Effector memory CD4-positive, alpha-beta T cell (primary cell): ENCODE measurements at regions not wholly inside any gene's neighbourhood (a gene's known extent, or its start where the extent isn't known, plus 50 kb on each side); places are given as distances from the start of the nearest gene placed in this dataset.
"Not testable (repeated sequence)": the region's sequence is repeated elsewhere in the genome, so short reads cannot be mapped to it uniquely, and the experiment has no call there.

Source experiments
- DNase-seq, 3 donors: peaks; one replicate each; pipeline ENCODE4 v3.0.0-alpha.2; 2020
- H3K27ac ChIP-seq: 2 replicates; pipeline ENCODE4 v1.7.0; 2013; ENCODE audit warnings: mild to moderate bottlenecking, low read length, moderate library complexity; ENCODE audit not compliant: insufficient read depth, poor library complexity, severe bottlenecking
- H3K27me3 ChIP-seq: replicated peaks from 2 replicates; pipeline ENCODE4 v1.7.0; 2013; ENCODE audit warnings: mild to moderate bottlenecking, low read length; ENCODE audit not compliant: insufficient read depth, control insufficient read depth, poor library complexity, severe bottlenecking
- H3K36me3 ChIP-seq: 2 replicates; pipeline ENCODE4 v1.7.0; 2013; ENCODE audit warnings: mild to moderate bottlenecking, low read length, moderate library complexity; ENCODE audit not compliant: control insufficient read depth, insufficient read depth
- H3K4me1 ChIP-seq: 2 replicates; pipeline ENCODE4 v1.7.0; 2013; ENCODE audit warnings: low read length, mild to moderate bottlenecking; ENCODE audit not compliant: control insufficient read depth, insufficient read depth, poor library complexity, severe bottlenecking
- H3K4me3 ChIP-seq: 2 replicates; pipeline ENCODE4 v1.7.0; 2013; ENCODE audit warnings: low read length, low read depth, mild to moderate bottlenecking; ENCODE audit not compliant: insufficient read depth, poor library complexity, severe bottlenecking
- H3K9me3 ChIP-seq: 2 replicates; pipeline ENCODE4 v1.7.0; 2013; ENCODE audit warnings: mild to moderate bottlenecking, low read length, moderate library complexity; ENCODE audit not compliant: control insufficient read depth

- DNase-seq = no peak
- no peaks in the 10 kb centered on the region for H3K9me3 ChIP-seq
- H3K4me1 ChIP-seq = no peaks in the 10 kb centered on the region
- no peaks in the 10 kb centered on the region for H3K36me3 ChIP-seq
- no peaks in the 10 kb centered on the region for H3K27me3 ChIP-seq
- no peak overlapping the region for H3K4me3 ChIP-seq
- no peak overlapping the region for H3K27ac ChIP-seq
Observed at GRCh38 chr6:134666125-134666524, 283.8 kb downstream of the ALDH8A1 start.

- H3K4me3 ChIP-seq = no peak overlapping the region
- no peaks in the 10 kb centered on the region for H3K9me3 ChIP-seq
- H3K4me1 ChIP-seq = no peaks in the 10 kb centered on the region
- H3K27me3 ChIP-seq = no peaks in the 10 kb centered on the region
- H3K36me3 ChIP-seq = no peaks in the 10 kb centered on the region
- DNase-seq = no peak
- H3K27ac ChIP-seq = no peak overlapping the region
Observed at GRCh38 chr6:134665029-134665723, 284.7 kb downstream of the ALDH8A1 start.

GRCh38 chr6:134663800-134664535 lies 285.9 kb downstream of the ALDH8A1 start:
- H3K27me3 ChIP-seq = no peaks in the 10 kb centered on the region
- no peak overlapping the region for H3K4me3 ChIP-seq
- H3K36me3 ChIP-seq = no peaks in the 10 kb centered on the region
- no peaks in the 10 kb centered on the region for H3K4me1 ChIP-seq
- no peak overlapping the region for H3K27ac ChIP-seq
- DNase-seq = no peak
- H3K9me3 ChIP-seq = no peaks in the 10 kb centered on the region

- no peaks in the 10 kb centered on the region for H3K9me3 ChIP-seq
- H3K27ac ChIP-seq = no peak overlapping the region
- DNase-seq = no peak
- H3K4me1 ChIP-seq = no peaks in the 10 kb centered on the region
- no peaks in the 10 kb centered on the region for H3K27me3 ChIP-seq
- no peaks in the 10 kb centered on the region for H3K36me3 ChIP-seq
- H3K4me3 ChIP-seq = no peak overlapping the region
Observed at GRCh38 chr6:134663356-134663755, 286.5 kb downstream of the ALDH8A1 start.

- H3K27ac ChIP-seq = no peak overlapping the region
- no peaks in the 10 kb centered on the region for H3K4me1 ChIP-seq
- no peak for DNase-seq
- no peaks in the 10 kb centered on the region for H3K36me3 ChIP-seq
- no peaks in the 10 kb centered on the region for H3K9me3 ChIP-seq
- H3K27me3 ChIP-seq = no peaks in the 10 kb centered on the region
- no peak overlapping the region for H3K4me3 ChIP-seq
Observed at GRCh38 chr6:134662077-134662700, 287.7 kb downstream of the ALDH8A1 start.

- not testable (repeated sequence) for H3K27ac ChIP-seq, H3K4me1 ChIP-seq, H3K4me3 ChIP-seq, H3K36me3 ChIP-seq, H3K9me3 ChIP-seq, DNase-seq, H3K27me3 ChIP-seq
Observed at GRCh38 chr6:134659885-134660284, 290.0 kb downstream of the ALDH8A1 start.

- no peak for DNase-seq
- Histone ChIP-seq H3K9me3 (no peaks in the 10 kb centered on the region), H3K36me3 (no peaks in the 10 kb centered on the region), H3K27me3 (no peaks in the 10 kb centered on the region), H3K4me3 (no peak overlapping the region), H3K27ac (no peak overlapping the region), H3K4me1 (no peaks in the 10 kb centered on the region)
Observed at GRCh38 chr6:134658596-134658995, 291.3 kb downstream of the ALDH8A1 start.

- no peaks in the 10 kb centered on the region for H3K9me3 ChIP-seq
- no peaks in the 10 kb centered on the region for H3K27me3 ChIP-seq
- DNase-seq = no peak
- H3K4me1 ChIP-seq = no peaks in the 10 kb centered on the region
- H3K27ac ChIP-seq = no peak overlapping the region
- no peak overlapping the region for H3K4me3 ChIP-seq
- H3K36me3 ChIP-seq = no peaks in the 10 kb centered on the region
Observed at GRCh38 chr6:134657751-134658527, 292.0 kb downstream of the ALDH8A1 start.

GRCh38 chr6:134657343-134657742 lies 292.6 kb downstream of the ALDH8A1 start:
- Histone ChIP-seq H3K27ac (no peak overlapping the region), H3K9me3 (no peaks in the 10 kb centered on the region), H3K4me1 (no peaks in the 10 kb centered on the region), H3K4me3 (no peak overlapping the region), H3K27me3 (no peaks in the 10 kb centered on the region), H3K36me3 (no peaks in the 10 kb centered on the region)
- no peak for DNase-seq
